GM10266 (cell line): ENCODE measurements at regions not wholly inside any gene's neighbourhood (a gene's known extent, or its start where the extent isn't known, plus 50 kb on each side); places are given as distances from the start of the nearest gene placed in this dataset.
"Not testable (repeated sequence)": the region's sequence is repeated elsewhere in the genome, so short reads cannot be mapped to it uniquely, and the experiment has no call there.

Source experiments
- DNase-seq: peaks from one replicate; pipeline ENCODE4 v3.0.0; 2012; ENCODE audit errors: extremely low spot score
- TF ChIP-seq, protein P1 (sequence below): IDR thresholded peaks from 2 replicates; pipeline ENCODE4 v1.5.1; 2012; ENCODE audit warnings: mild to moderate bottlenecking, low read depth; ENCODE audit not compliant: control insufficient read depth, insufficient read depth; ENCODE audit errors: missing control alignments

DNA sequence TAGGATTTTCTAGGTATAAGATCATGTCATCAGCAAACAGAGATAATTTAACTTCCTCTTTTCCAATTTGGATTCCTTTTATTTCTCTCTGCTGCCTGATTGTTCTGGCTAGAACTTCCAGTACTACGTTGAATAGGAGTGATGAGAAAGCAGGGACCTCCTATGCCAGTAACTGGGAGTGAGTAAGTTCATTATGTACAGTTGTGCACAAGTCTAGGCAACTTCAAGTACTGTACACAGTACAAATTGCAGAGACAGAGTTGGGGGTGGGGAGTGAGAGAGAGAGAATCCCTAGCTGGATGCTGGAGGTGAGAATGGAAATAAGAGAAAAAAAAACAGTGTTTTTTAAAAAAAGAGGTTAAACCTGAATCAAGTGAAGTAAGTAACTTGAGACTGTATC, 210.2 kb downstream of the MMUT start:
- DNase-seq: no peak
- TF ChIP-seq, protein P1, sequence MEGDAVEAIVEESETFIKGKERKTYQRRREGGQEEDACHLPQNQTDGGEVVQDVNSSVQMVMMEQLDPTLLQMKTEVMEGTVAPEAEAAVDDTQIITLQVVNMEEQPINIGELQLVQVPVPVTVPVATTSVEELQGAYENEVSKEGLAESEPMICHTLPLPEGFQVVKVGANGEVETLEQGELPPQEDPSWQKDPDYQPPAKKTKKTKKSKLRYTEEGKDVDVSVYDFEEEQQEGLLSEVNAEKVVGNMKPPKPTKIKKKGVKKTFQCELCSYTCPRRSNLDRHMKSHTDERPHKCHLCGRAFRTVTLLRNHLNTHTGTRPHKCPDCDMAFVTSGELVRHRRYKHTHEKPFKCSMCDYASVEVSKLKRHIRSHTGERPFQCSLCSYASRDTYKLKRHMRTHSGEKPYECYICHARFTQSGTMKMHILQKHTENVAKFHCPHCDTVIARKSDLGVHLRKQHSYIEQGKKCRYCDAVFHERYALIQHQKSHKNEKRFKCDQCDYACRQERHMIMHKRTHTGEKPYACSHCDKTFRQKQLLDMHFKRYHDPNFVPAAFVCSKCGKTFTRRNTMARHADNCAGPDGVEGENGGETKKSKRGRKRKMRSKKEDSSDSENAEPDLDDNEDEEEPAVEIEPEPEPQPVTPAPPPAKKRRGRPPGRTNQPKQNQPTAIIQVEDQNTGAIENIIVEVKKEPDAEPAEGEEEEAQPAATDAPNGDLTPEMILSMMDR: no peak

DNA sequence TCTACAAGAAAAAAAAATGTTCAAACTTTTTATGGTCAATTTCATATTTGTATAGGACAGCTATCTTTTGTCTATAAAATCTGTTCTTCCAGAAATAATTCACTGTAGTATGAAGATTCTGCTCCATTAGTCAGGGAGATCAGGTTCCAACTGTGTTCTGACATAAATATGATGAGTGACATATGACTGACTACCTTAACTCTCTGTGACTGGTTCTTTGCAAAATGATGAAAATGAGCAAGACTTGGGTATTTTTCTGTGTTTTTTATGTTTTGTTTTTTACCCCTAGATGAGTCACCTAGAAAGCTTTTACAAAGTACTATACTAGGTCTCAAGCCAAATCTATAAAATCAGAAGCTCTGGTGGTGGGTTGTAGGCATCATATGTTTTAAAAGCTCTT, 229.6 kb downstream of the MMUT start:
- TF ChIP-seq, protein P1: no peak
- no peak for DNase-seq

DNA sequence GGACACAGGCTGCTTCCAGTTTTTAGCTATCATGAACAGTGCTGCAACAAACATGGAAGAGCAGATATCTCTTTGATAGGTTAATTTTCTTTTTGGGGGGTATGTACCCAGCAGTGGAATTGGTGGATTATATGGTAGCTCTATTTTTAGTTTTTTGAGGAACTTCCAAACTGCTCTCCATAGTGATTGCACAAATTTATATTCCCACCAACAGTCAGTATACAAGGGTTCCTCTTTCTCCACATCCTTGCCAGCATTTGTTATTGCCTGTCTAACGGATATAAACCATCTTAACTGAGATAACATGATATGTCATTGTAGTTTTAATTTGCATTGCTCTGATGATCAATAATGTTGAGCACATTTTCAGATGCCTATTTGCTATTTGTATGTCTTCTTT, 237.6 kb downstream of the MMUT start:
- no peak for DNase-seq
- TF ChIP-seq, protein P1: no peak

DNA sequence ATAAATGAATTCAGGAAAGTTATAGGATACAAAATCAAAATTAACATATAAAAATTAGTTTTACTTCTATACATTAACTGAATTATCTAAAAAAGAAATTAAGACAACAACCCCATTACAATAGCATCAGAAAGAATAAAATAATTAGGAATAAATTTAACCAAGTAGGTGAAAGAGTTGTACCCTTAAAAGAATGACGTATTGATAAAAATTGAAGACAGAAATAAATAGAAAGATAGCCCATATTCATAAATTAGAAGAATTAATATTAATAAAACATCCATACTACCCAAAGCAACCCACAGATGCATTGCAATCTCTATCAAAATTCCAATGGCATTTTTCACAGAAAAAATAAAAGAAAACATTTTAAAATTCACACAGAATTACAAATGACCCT, 242.8 kb downstream of the MMUT start:
- DNase-seq: no peak
- TF ChIP-seq, protein P1: no peak

DNA sequence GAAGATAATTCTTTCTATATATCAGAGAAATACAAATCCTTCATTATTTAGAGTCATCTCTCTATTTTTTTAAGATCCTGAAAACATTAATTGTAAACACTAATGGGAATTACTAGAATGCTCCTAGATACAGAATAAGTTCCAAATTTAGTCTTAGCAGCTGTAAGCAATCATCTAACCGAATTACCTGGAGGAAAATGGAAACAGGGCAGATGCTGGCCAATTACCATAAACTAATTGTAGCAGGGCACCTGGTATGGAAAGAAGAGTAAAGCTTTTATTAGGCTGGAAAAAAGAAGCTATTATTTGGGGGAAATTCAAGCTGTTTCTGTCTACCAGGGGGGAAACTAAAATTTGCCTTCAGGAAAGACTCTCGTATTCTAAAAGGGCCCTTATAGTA, 257.5 kb downstream of the MMUT start:
- TF ChIP-seq, protein P1: no peak
- DNase-seq: no peak

DNA sequence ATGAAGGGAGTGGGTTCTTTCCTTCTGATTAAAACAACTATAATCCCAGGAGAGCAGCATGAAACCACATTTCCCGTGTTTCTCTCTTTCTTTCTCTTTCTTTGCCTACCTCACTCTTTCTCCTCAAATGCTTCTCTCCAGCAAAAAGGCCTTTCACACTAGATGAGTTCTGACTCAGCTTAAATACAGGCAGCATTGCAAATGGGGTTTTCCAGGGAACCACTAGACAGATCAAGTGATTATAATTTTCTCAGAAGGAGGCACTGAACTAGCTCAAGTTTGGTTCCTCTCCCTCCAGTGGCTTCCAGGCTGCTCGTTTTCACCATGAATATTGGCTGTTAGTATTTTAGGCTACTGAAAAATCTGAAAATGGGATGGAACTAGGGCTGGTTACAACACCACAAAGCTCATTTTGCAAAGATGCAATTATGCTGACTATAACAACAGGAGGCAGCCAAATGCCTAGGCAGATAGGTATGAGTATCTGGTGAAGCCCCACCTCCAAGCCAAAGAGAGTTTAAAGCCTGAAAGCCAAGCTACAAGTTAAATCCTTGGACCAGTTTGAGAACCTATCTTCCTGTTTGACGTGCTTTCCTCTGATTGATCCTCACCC, 260.0 kb downstream of the MMUT start:
- TF ChIP-seq, protein P1: no peak
- no peak for DNase-seq

DNA sequence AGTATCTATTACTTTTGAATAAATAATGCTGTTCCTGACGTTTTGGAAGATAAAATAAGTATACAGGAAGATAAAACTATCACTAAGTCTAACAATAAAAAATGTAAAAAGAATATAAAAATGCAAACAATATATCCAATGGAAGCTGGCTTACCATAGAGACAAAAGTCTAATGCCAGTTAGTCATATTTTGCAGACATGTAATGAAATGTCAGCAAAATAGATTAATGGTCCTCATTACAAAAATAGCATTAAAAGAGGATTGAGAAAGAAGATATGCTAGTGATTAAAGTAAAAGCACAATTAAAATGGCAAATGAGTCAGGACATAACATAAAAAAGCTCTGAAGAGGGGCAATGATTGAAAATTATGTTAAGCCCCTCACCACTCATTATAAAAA, 265.0 kb downstream of the MMUT start:
- no peak for DNase-seq

DNA sequence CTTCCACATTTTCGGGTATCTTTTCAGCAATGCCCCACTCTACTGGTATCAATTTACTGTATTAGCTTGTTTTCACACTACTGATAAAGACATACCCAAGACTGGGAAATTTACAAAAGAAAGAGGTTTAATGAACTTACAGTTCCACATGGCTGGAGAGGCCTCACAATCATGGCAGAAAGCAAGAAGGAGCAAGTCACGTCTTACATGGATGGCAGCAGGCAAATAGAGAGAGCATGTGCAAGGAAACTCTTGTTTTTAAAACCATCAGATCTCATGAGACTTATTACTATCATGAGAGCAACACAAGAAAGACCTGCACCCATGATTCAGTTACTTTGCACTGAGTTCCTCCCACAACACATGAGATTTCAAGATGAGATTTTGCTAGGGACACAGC, 300.7 kb downstream of the MMUT start:
- not testable (repeated sequence) for DNase-seq

More for the DNA sequence above, 265.0 kb downstream of the MMUT start:
- TF ChIP-seq, protein P1: no peak
